WTC11 (cell line): ENCODE measurements at regions not wholly inside any gene's neighbourhood (a gene's known extent, or its start where the extent isn't known, plus 50 kb on each side); places are given as distances from the start of the nearest gene placed in this dataset.

ENCODE experiments used
- ATAC-seq: fragments of 200-7000 bp; cut with Tn5 transposase; 2 replicates; pipeline ENCODE4 v1.10.0; 2021; ENCODE audit warnings: mild to moderate bottlenecking, moderate library complexity
- CTCF ChIA-PET: fragments of 300-600 bp; sonication (Branson Sonifier 250); formaldehyde crosslinking; loops from one replicate; lab custom pipeline; 2021; ENCODE audit warnings: antibody characterized with exemption; lab: Charles Lee
- POLR2A ChIA-PET: fragments of 350-600 bp; sonication (Branson Sonifier 250); formaldehyde crosslinking; loops from one replicate; lab custom pipeline; 2021; ENCODE audit warnings: antibody characterized with exemption; lab: Charles Lee
- DNase-seq: peaks from one replicate; pipeline ENCODE4 v3.0.0; 2021; ENCODE audit warnings: low spot score
- H3K27ac Mint-ChIP-seq: 2 replicates; pipeline ENCODE4 v1.8.0; 2021; ENCODE audit warnings: mixed read lengths
- H3K27me3 Mint-ChIP-seq: 2 replicates; pipeline ENCODE4 v1.8.0; 2021; ENCODE audit warnings: low read depth, mild to moderate bottlenecking, moderate library complexity, mixed read lengths
- H3K36me3 Mint-ChIP-seq: 2 replicates; pipeline ENCODE4 v1.8.0; 2021; ENCODE audit warnings: mixed read lengths
- H3K4me1 Mint-ChIP-seq: 2 replicates; pipeline ENCODE4 v1.8.0; 2022; ENCODE audit warnings: mixed read lengths
- H3K4me3 Mint-ChIP-seq: 2 replicates; pipeline ENCODE4 v1.8.0; 2021; ENCODE audit warnings: mild to moderate bottlenecking, moderate library complexity, mixed read lengths
- H3K9me3 Mint-ChIP-seq: 2 replicates; pipeline ENCODE4 v1.8.0; 2021; ENCODE audit warnings: mixed read lengths
- MYBL2 ChIP-seq: sonication (generic); formaldehyde crosslinking; IDR thresholded peaks from 2 replicates; pipeline ENCODE4 v1.8.1; 2023; ENCODE audit warnings: mild to moderate bottlenecking, moderate library complexity, missing genetic modification reagents
- NFATC4 ChIP-seq: fragments of 250-450 bp; sonication (Bioruptor Pico); IDR thresholded peaks from 2 replicates; pipeline ENCODE4 v1.9.0; 2021; ENCODE audit warnings: mild to moderate bottlenecking
- NFE2L1 ChIP-seq: sonication (generic); formaldehyde crosslinking; IDR thresholded peaks from 2 replicates; pipeline ENCODE4 v1.8.1; 2023; ENCODE audit warnings: missing genetic modification reagents
- NR1H2 ChIP-seq: sonication (generic); formaldehyde crosslinking; IDR thresholded peaks from 2 replicates; pipeline ENCODE4 v1.9.0; 2021; ENCODE audit warnings: mild to moderate bottlenecking, moderate library complexity, missing genetic modification reagents
- NR2C2 ChIP-seq: sonication (generic); formaldehyde crosslinking; IDR thresholded peaks from 2 replicates; pipeline ENCODE4 v1.8.0; 2022; ENCODE audit warnings: mild to moderate bottlenecking, missing genetic modification reagents
- NR3C1 ChIP-seq: sonication (generic); formaldehyde crosslinking; conservative IDR thresholded peaks from 2 replicates; pipeline ENCODE4 v1.8.1; 2023; ENCODE audit warnings: low read depth, mild to moderate bottlenecking, missing genetic modification reagents
- RORB ChIP-seq: fragments of 250-450 bp; sonication (Bioruptor Pico); IDR thresholded peaks from 2 replicates; pipeline ENCODE4 v1.9.0; 2021; ENCODE audit warnings: mild to moderate bottlenecking
- SMAD4 ChIP-seq: sonication (generic); formaldehyde crosslinking; IDR thresholded peaks from 2 replicates; pipeline ENCODE4 v1.8.0; 2022; ENCODE audit warnings: mild to moderate bottlenecking, missing genetic modification reagents
- TCF7 ChIP-seq: sonication (generic); formaldehyde crosslinking; IDR thresholded peaks from 2 replicates; pipeline ENCODE4 v1.8.0; 2022; ENCODE audit warnings: mild to moderate bottlenecking, low read depth, missing genetic modification reagents, moderate library complexity
- ZNF232 ChIP-seq: sonication (generic); formaldehyde crosslinking; IDR thresholded peaks from 2 replicates; pipeline ENCODE4 v1.8.0; 2022; ENCODE audit warnings: mild to moderate bottlenecking, missing genetic modification reagents
- TF ChIP-seq, protein P1 (sequence below): sonication (generic); formaldehyde crosslinking; IDR thresholded peaks from 2 replicates; pipeline ENCODE4 v1.8.0; 2023; ENCODE audit warnings: missing genetic modification reagents, mild to moderate bottlenecking, borderline replicate concordance
- TF ChIP-seq, protein P2 (sequence below): sonication (generic); formaldehyde crosslinking; IDR thresholded peaks from 2 replicates; pipeline ENCODE4 v1.8.1; 2023; ENCODE audit warnings: mild to moderate bottlenecking, missing genetic modification reagents
- TF ChIP-seq, protein P3 (sequence below): sonication (generic); formaldehyde crosslinking; IDR thresholded peaks from 2 replicates; pipeline ENCODE4 v1.8.0; 2022; ENCODE audit warnings: mild to moderate bottlenecking, missing genetic modification reagents
- TF ChIP-seq, protein P4 (sequence below): fragments of 250-450 bp; sonication (Bioruptor Pico); IDR thresholded peaks from 2 replicates; pipeline ENCODE4 v1.8.0; 2021; ENCODE audit warnings: mild to moderate bottlenecking
- TF ChIP-seq, protein P5 (sequence below): sonication (generic); formaldehyde crosslinking; IDR thresholded peaks from 2 replicates; pipeline ENCODE4 v1.8.1; 2023; ENCODE audit warnings: mild to moderate bottlenecking, missing genetic modification reagents, moderate library complexity
- TF ChIP-seq, protein P6 (sequence below): sonication (generic); formaldehyde crosslinking; IDR thresholded peaks from 2 replicates; pipeline ENCODE4 v1.8.1; 2022; ENCODE audit warnings: mild to moderate bottlenecking, moderate library complexity, missing genetic modification reagents
- TF ChIP-seq, protein P7 (sequence below): fragments of 250-450 bp; sonication (Bioruptor Pico); IDR thresholded peaks from 2 replicates; pipeline ENCODE4 v1.9.0; 2021; ENCODE audit warnings: mild to moderate bottlenecking
- TF ChIP-seq, protein P8 (sequence below): sonication (generic); formaldehyde crosslinking; IDR thresholded peaks from 2 replicates; pipeline ENCODE4 v1.8.1; 2022; ENCODE audit warnings: low read depth, mild to moderate bottlenecking, moderate library complexity, missing genetic modification reagents, borderline replicate concordance
- TF ChIP-seq, protein P9 (sequence below): sonication (generic); formaldehyde crosslinking; IDR thresholded peaks from 2 replicates; pipeline ENCODE4 v1.8.1; 2022; ENCODE audit warnings: mild to moderate bottlenecking, missing genetic modification reagents, moderate library complexity, borderline replicate concordance

DNA sequence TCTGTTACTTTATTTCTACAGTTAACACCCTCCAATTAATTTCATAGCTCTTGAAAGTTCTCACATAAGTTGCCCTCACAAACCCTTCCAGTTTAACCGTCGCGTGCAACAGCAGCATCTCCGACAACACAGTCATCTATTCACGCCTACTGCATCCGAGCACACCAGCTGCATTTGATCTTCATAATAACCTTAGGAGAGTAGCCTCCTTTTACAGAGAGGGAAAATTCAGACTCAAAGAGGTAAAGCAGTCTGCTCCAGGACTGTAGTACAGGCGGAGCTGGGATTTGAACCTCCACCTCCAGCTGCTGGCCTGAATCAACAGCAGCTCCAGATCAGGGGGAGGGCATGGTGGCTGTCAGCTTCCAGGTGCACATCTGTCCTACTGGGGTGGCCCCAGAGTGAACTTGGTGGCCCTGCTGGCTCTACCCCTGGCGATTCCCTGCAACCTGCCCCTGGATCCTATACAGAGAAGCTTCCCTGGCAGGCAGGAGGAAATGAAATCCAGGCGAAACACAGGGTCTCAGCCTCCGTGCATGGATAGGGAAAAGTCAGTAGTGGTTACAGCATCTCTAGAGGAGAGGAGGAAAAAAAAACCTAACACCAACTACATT is 71.6 kb upstream of the UNC5A start (continued):
- TF ChIP-seq, protein P1, sequence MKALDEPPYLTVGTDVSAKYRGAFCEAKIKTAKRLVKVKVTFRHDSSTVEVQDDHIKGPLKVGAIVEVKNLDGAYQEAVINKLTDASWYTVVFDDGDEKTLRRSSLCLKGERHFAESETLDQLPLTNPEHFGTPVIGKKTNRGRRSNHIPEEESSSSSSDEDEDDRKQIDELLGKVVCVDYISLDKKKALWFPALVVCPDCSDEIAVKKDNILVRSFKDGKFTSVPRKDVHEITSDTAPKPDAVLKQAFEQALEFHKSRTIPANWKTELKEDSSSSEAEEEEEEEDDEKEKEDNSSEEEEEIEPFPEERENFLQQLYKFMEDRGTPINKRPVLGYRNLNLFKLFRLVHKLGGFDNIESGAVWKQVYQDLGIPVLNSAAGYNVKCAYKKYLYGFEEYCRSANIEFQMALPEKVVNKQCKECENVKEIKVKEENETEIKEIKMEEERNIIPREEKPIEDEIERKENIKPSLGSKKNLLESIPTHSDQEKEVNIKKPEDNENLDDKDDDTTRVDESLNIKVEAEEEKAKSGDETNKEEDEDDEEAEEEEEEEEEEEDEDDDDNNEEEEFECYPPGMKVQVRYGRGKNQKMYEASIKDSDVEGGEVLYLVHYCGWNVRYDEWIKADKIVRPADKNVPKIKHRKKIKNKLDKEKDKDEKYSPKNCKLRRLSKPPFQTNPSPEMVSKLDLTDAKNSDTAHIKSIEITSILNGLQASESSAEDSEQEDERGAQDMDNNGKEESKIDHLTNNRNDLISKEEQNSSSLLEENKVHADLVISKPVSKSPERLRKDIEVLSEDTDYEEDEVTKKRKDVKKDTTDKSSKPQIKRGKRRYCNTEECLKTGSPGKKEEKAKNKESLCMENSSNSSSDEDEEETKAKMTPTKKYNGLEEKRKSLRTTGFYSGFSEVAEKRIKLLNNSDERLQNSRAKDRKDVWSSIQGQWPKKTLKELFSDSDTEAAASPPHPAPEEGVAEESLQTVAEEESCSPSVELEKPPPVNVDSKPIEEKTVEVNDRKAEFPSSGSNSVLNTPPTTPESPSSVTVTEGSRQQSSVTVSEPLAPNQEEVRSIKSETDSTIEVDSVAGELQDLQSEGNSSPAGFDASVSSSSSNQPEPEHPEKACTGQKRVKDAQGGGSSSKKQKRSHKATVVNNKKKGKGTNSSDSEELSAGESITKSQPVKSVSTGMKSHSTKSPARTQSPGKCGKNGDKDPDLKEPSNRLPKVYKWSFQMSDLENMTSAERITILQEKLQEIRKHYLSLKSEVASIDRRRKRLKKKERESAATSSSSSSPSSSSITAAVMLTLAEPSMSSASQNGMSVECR (CRISPR knock-in tag): no peak
- TF ChIP-seq, protein P2, sequence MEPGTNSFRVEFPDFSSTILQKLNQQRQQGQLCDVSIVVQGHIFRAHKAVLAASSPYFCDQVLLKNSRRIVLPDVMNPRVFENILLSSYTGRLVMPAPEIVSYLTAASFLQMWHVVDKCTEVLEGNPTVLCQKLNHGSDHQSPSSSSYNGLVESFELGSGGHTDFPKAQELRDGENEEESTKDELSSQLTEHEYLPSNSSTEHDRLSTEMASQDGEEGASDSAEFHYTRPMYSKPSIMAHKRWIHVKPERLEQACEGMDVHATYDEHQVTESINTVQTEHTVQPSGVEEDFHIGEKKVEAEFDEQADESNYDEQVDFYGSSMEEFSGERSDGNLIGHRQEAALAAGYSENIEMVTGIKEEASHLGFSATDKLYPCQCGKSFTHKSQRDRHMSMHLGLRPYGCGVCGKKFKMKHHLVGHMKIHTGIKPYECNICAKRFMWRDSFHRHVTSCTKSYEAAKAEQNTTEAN: no peak

DNA sequence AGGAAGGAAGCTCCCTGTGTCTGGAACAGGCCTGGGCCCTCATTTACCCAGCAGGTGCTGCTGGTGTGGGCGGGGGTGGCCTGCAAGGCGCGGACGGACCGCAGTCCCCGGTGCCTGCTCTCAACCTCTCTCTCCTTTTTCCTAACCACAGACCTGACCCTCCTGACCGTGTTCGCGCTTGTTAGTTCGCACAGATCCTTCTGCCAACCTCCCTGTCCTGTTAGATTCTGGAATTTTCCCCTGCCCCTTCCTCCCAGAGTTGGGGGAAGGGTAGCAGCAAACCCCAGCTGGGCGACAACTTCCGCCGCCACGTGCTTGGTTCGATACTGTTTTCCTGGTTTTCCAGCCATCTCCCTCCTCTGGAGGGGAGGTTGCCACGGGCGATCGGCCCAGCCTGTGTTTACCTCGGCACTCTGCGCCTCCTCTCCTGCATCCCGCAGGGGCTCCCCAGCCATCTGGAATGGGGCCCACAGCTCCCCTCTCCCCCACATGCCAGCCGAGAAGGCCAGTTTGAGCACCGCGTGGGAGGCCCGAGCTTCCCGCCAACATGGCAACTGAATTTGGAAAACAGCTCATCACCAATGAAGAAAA is 70.8 kb upstream of the UNC5A start:
- CTCF ChIA-PET: interaction anchor here (0.6 to 7.0 kb wide), 9 partner anchors 10 to 131 kb away, joined by 3 to 54 read pairs (median 3); no protein-coding TSS in a partner anchor
- TF ChIP-seq ZNF232 (CRISPR knock-in tag): no peak
- no peak for TF ChIP-seq NR3C1 (CRISPR knock-in tag)
- peak; percentile 80; the same call in 1 of the 2 replicates for TF ChIP-seq MYBL2 (CRISPR knock-in tag)
- TF ChIP-seq, protein P3, sequence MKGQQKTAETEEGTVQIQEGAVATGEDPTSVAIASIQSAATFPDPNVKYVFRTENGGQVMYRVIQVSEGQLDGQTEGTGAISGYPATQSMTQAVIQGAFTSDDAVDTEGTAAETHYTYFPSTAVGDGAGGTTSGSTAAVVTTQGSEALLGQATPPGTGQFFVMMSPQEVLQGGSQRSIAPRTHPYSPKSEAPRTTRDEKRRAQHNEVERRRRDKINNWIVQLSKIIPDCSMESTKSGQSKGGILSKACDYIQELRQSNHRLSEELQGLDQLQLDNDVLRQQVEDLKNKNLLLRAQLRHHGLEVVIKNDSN (CRISPR knock-in tag): peak; percentile 57; the same call in 1 of the 2 replicates
- 0 out of 2 replicates have a peak, but pooled peaks have one; percentile 36 for TF ChIP-seq SMAD4 (CRISPR knock-in tag)
- TF ChIP-seq, protein P4, sequence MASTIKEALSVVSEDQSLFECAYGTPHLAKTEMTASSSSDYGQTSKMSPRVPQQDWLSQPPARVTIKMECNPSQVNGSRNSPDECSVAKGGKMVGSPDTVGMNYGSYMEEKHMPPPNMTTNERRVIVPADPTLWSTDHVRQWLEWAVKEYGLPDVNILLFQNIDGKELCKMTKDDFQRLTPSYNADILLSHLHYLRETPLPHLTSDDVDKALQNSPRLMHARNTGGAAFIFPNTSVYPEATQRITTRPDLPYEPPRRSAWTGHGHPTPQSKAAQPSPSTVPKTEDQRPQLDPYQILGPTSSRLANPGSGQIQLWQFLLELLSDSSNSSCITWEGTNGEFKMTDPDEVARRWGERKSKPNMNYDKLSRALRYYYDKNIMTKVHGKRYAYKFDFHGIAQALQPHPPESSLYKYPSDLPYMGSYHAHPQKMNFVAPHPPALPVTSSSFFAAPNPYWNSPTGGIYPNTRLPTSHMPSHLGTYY (CRISPR knock-in tag): no peak
- peak; percentile 63; the same call in 1 of the 2 replicates for TF ChIP-seq NFE2L1
- TF ChIP-seq, protein P5, sequence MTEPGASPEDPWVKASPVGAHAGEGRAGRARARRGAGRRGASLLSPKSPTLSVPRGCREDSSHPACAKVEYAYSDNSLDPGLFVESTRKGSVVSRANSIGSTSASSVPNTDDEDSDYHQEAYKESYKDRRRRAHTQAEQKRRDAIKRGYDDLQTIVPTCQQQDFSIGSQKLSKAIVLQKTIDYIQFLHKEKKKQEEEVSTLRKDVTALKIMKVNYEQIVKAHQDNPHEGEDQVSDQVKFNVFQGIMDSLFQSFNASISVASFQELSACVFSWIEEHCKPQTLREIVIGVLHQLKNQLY: no peak
- no peak for TF ChIP-seq TCF7
- TF ChIP-seq, protein P6, sequence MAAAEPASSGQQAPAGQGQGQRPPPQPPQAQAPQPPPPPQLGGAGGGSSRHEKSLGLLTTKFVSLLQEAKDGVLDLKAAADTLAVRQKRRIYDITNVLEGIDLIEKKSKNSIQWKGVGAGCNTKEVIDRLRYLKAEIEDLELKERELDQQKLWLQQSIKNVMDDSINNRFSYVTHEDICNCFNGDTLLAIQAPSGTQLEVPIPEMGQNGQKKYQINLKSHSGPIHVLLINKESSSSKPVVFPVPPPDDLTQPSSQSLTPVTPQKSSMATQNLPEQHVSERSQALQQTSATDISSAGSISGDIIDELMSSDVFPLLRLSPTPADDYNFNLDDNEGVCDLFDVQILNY (CRISPR knock-in tag): no peak
- TF ChIP-seq NR2C2 (CRISPR knock-in tag): no peak
- TF ChIP-seq, protein P7, sequence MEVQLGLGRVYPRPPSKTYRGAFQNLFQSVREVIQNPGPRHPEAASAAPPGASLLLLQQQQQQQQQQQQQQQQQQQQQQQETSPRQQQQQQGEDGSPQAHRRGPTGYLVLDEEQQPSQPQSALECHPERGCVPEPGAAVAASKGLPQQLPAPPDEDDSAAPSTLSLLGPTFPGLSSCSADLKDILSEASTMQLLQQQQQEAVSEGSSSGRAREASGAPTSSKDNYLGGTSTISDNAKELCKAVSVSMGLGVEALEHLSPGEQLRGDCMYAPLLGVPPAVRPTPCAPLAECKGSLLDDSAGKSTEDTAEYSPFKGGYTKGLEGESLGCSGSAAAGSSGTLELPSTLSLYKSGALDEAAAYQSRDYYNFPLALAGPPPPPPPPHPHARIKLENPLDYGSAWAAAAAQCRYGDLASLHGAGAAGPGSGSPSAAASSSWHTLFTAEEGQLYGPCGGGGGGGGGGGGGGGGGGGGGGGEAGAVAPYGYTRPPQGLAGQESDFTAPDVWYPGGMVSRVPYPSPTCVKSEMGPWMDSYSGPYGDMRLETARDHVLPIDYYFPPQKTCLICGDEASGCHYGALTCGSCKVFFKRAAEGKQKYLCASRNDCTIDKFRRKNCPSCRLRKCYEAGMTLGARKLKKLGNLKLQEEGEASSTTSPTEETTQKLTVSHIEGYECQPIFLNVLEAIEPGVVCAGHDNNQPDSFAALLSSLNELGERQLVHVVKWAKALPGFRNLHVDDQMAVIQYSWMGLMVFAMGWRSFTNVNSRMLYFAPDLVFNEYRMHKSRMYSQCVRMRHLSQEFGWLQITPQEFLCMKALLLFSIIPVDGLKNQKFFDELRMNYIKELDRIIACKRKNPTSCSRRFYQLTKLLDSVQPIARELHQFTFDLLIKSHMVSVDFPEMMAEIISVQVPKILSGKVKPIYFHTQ (CRISPR knock-in tag): no peak
- TF ChIP-seq, protein P8, sequence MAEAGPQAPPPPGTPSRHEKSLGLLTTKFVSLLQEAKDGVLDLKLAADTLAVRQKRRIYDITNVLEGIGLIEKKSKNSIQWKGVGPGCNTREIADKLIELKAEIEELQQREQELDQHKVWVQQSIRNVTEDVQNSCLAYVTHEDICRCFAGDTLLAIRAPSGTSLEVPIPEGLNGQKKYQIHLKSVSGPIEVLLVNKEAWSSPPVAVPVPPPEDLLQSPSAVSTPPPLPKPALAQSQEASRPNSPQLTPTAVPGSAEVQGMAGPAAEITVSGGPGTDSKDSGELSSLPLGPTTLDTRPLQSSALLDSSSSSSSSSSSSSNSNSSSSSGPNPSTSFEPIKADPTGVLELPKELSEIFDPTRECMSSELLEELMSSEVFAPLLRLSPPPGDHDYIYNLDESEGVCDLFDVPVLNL (CRISPR knock-in tag): no peak
- TF ChIP-seq NFATC4 (CRISPR knock-in tag): no peak
- TF ChIP-seq NR1H2: no peak
- TF ChIP-seq, protein P9, sequence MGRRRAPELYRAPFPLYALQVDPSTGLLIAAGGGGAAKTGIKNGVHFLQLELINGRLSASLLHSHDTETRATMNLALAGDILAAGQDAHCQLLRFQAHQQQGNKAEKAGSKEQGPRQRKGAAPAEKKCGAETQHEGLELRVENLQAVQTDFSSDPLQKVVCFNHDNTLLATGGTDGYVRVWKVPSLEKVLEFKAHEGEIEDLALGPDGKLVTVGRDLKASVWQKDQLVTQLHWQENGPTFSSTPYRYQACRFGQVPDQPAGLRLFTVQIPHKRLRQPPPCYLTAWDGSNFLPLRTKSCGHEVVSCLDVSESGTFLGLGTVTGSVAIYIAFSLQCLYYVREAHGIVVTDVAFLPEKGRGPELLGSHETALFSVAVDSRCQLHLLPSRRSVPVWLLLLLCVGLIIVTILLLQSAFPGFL: no peak
- no peak for TF ChIP-seq RORB (CRISPR knock-in tag)

More for the DNA sequence above, 70.8 kb upstream of the UNC5A start:
- POLR2A ChIA-PET: interaction anchor here (0.7 to 1.4 kb wide), 3 partner anchors 45 to 267 kb away, joined by 3 to 4 read pairs (median 3); partner anchors contain the start of gene UIMC1
- H3K27ac Mint-ChIP-seq: no peak overlapping the region
- H3K9me3 Mint-ChIP-seq: no peaks in the 10 kb centered on the region
- ATAC-seq (peak; percentile 27), DNase-seq (no peak)
- H3K27me3 Mint-ChIP-seq: peaks cover 42% of the 10 kb centered on the region
- H3K4me3 Mint-ChIP-seq: no peak overlapping the region
- H3K36me3 Mint-ChIP-seq: no peaks in the 10 kb centered on the region
- H3K4me1 Mint-ChIP-seq: peaks cover 57% of the 10 kb centered on the region
